ENCODE measurements at regions not wholly inside any gene's neighbourhood (a gene's known extent, or its start where the extent isn't known, plus 50 kb on each side); places are given as distances from the start of the nearest gene placed in this dataset.

DNA sequence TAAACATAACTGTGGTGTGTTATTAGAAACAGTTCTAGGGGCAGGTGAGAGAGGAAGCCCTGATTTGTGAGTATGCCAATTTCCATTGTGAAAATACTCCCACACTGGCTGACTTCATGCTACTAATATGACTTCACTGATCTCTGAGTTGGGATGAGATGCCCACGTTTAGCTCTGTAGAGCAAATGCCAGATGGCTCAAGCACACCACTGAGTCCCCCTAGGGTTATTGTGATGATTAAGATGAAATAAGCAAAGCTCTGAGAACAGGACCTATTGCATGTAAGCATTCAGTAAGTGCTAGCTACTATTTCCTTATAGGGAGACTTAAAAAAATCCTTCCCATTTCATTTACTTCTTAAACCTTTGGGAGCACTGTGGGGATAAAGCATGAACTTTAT, 117.6 kb downstream of the CENPF start:
- TF ChIP-seq, protein P1, sequence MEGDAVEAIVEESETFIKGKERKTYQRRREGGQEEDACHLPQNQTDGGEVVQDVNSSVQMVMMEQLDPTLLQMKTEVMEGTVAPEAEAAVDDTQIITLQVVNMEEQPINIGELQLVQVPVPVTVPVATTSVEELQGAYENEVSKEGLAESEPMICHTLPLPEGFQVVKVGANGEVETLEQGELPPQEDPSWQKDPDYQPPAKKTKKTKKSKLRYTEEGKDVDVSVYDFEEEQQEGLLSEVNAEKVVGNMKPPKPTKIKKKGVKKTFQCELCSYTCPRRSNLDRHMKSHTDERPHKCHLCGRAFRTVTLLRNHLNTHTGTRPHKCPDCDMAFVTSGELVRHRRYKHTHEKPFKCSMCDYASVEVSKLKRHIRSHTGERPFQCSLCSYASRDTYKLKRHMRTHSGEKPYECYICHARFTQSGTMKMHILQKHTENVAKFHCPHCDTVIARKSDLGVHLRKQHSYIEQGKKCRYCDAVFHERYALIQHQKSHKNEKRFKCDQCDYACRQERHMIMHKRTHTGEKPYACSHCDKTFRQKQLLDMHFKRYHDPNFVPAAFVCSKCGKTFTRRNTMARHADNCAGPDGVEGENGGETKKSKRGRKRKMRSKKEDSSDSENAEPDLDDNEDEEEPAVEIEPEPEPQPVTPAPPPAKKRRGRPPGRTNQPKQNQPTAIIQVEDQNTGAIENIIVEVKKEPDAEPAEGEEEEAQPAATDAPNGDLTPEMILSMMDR (IDR thresholded peaks at IDR 0.05), result no peak
- no peak for TF ChIP-seq EZH2 (IDR thresholded peaks at IDR 0.05; ENCODE audit: borderline replicate concordance, insufficient read depth, low read depth, low read length, poor library complexity, severe bottlenecking)
